Activated CD8-positive, alpha-beta memory T cell treated with anti-CD3 and anti-CD28 coated beads, Interleukin-2, amount 10 ng/mL, durations not matched to agents 7 days and 5 days (primary cell): ENCODE measurements at regions not wholly inside any gene's neighbourhood (a gene's known extent, or its start where the extent isn't known, plus 50 kb on each side); places are given as distances from the start of the nearest gene placed in this dataset.

Source experiments
- ATAC-seq: fragments of 150-1000 bp; cut with Tn5 transposase; one replicate; pipeline ENCODE4 v1.10.0; 2021; ENCODE audit warnings: moderate library complexity
- CTCF ChIA-PET: fragments of 350-600 bp; sonication (Branson Sonifier 250); formaldehyde crosslinking; loops from one replicate; lab custom pipeline; 2021; ENCODE audit warnings: antibody characterized with exemption; lab: Charles Lee
- DNase-seq: peaks from one replicate; pipeline ENCODE4 v3.0.0-alpha.2; 2020
- H3K27ac Mint-ChIP-seq: one replicate; pipeline ENCODE4 v1.8.0; 2021; ENCODE audit warnings: mild to moderate bottlenecking, mixed read lengths
- H3K27me3 Mint-ChIP-seq: one replicate; pipeline ENCODE4 v1.8.0; 2021; ENCODE audit warnings: mixed read lengths
- H3K36me3 Mint-ChIP-seq: one replicate; pipeline ENCODE4 v1.8.0; 2021; ENCODE audit warnings: mild to moderate bottlenecking, mixed read lengths
- H3K4me1 Mint-ChIP-seq: one replicate; pipeline ENCODE4 v1.8.0; 2021; ENCODE audit warnings: mixed read lengths
- H3K4me3 Mint-ChIP-seq: one replicate; pipeline ENCODE4 v1.8.0; 2021; ENCODE audit warnings: mild to moderate bottlenecking, moderate library complexity, mixed read lengths
- H3K9me3 Mint-ChIP-seq: one replicate; pipeline ENCODE4 v1.8.0; 2022; ENCODE audit warnings: low read depth, mixed read lengths

GRCh38 chr9:79902825-79903600 is 331.2 kb downstream of the TLE4 start:
- Mint-ChIP-seq H3K27ac (no peak overlapping the region), H3K4me3 (no peak overlapping the region), H3K4me1 (no peaks in the 10 kb centered on the region), H3K9me3 (no peaks in the 10 kb centered on the region), H3K27me3 (peaks cover 17% of the 10 kb centered on the region), H3K36me3 (no peaks in the 10 kb centered on the region)
- ATAC-seq (no peak), DNase-seq (no peak)
- CTCF ChIA-PET = no interaction called here

- H3K4me1 Mint-ChIP-seq = no peaks in the 10 kb centered on the region
- DNase-seq (no peak), ATAC-seq (no peak)
- CTCF ChIA-PET = no interaction called here
- peaks cover 10% of the 10 kb centered on the region for H3K27me3 Mint-ChIP-seq
- H3K9me3 Mint-ChIP-seq = no peaks in the 10 kb centered on the region
- no peak overlapping the region for H3K27ac Mint-ChIP-seq
- no peaks in the 10 kb centered on the region for H3K36me3 Mint-ChIP-seq
- no peak overlapping the region for H3K4me3 Mint-ChIP-seq
These were observed 329.0 kb downstream of the TLE4 start for GRCh38 chr9:79900754-79901153.

GRCh38 chr9:79896390-79896980 is 324.7 kb downstream of the TLE4 start:
- DNase-seq = no peak
- Mint-ChIP-seq H3K27ac (no peak overlapping the region), H3K4me1 (no peaks in the 10 kb centered on the region), H3K36me3 (no peaks in the 10 kb centered on the region), H3K9me3 (no peaks in the 10 kb centered on the region), H3K27me3 (peaks cover 6% of the 10 kb centered on the region), H3K4me3 (no peak overlapping the region)
- CTCF ChIA-PET = no interaction called here
- ATAC-seq = no peak

- H3K27ac Mint-ChIP-seq = no peak overlapping the region
- H3K4me3 Mint-ChIP-seq = no peak overlapping the region
- no peak for ATAC-seq
- no peaks in the 10 kb centered on the region for H3K36me3 Mint-ChIP-seq
- no peak for DNase-seq
- H3K4me1 Mint-ChIP-seq = no peaks in the 10 kb centered on the region
- CTCF ChIA-PET = no interaction called here
- no peaks in the 10 kb centered on the region for H3K9me3 Mint-ChIP-seq
- peaks cover 6% of the 10 kb centered on the region for H3K27me3 Mint-ChIP-seq
These were observed 323.5 kb downstream of the TLE4 start for GRCh38 chr9:79895232-79895631.

- peaks cover 11% of the 10 kb centered on the region for H3K27me3 Mint-ChIP-seq
- H3K27ac Mint-ChIP-seq = no peak overlapping the region
- CTCF ChIA-PET = no interaction called here
- no peaks in the 10 kb centered on the region for H3K9me3 Mint-ChIP-seq
- no peaks in the 10 kb centered on the region for H3K36me3 Mint-ChIP-seq
- H3K4me3 Mint-ChIP-seq = no peak overlapping the region
- peaks cover 12% of the 10 kb centered on the region for H3K4me1 Mint-ChIP-seq
- ATAC-seq = no peak
- DNase-seq = no peak
These were observed 317.6 kb downstream of the TLE4 start for GRCh38 chr9:79889369-79889768.

- Mint-ChIP-seq H3K4me3 (no peak overlapping the region), H3K4me1 (peaks cover 42% of the 10 kb centered on the region), H3K27me3 (peaks cover 7% of the 10 kb centered on the region), H3K27ac (no peak overlapping the region), H3K36me3 (no peaks in the 10 kb centered on the region), H3K9me3 (no peaks in the 10 kb centered on the region)
- CTCF ChIA-PET = interaction anchor here (1.0 kb wide), 2 partner anchors 15 to 72 kb away, joined by 3 to 4 read pairs; no protein-coding TSS in a partner anchor
- ATAC-seq (no peak), DNase-seq (no peak)
These were observed 313.5 kb downstream of the TLE4 start for GRCh38 chr9:79885093-79885857.

- Mint-ChIP-seq H3K9me3 (no peaks in the 10 kb centered on the region), H3K36me3 (no peaks in the 10 kb centered on the region), H3K27ac (no peak overlapping the region), H3K4me3 (no peak overlapping the region), H3K4me1 (peaks cover 43% of the 10 kb centered on the region), H3K27me3 (peaks cover 5% of the 10 kb centered on the region)
- ATAC-seq (no peak), DNase-seq (no peak)
- CTCF ChIA-PET = interaction anchor here (1.0 kb wide), 2 partner anchors 15 to 71 kb away, joined by 3 to 4 read pairs; no protein-coding TSS in a partner anchor
These were observed 312.8 kb downstream of the TLE4 start for GRCh38 chr9:79884546-79884945.

GRCh38 chr9:79883073-79883645 is 311.4 kb downstream of the TLE4 start:
- DNase-seq = peak; percentile 84
- ATAC-seq = peak; percentile 88
- CTCF ChIA-PET = no interaction called here
- H3K9me3 Mint-ChIP-seq = no peaks in the 10 kb centered on the region
- peaks cover 2% of the 10 kb centered on the region for H3K36me3 Mint-ChIP-seq
- peaks cover 4% of the 10 kb centered on the region for H3K27me3 Mint-ChIP-seq
- H3K27ac Mint-ChIP-seq = peak overlapping the region; percentile 76
- H3K4me1 Mint-ChIP-seq = peaks cover 45% of the 10 kb centered on the region
- H3K4me3 Mint-ChIP-seq = no peak overlapping the region

GRCh38 chr9:79880626-79881025 is 308.9 kb downstream of the TLE4 start:
- Mint-ChIP-seq H3K4me3 (no peak overlapping the region), H3K27me3 (peaks cover 4% of the 10 kb centered on the region), H3K9me3 (no peaks in the 10 kb centered on the region), H3K4me1 (peaks cover 47% of the 10 kb centered on the region), H3K36me3 (peaks cover 2% of the 10 kb centered on the region), H3K27ac (no peak overlapping the region)
- ATAC-seq (no peak), DNase-seq (no peak)
- CTCF ChIA-PET = no interaction called here

GRCh38 chr9:79877943-79878602 is 306.3 kb downstream of the TLE4 start:
- DNase-seq (no peak), ATAC-seq (no peak)
- H3K4me1 Mint-ChIP-seq = peaks cover 22% of the 10 kb centered on the region
- CTCF ChIA-PET = no interaction called here
- no peak overlapping the region for H3K27ac Mint-ChIP-seq
- no peaks in the 10 kb centered on the region for H3K9me3 Mint-ChIP-seq
- no peaks in the 10 kb centered on the region for H3K27me3 Mint-ChIP-seq
- H3K36me3 Mint-ChIP-seq = peaks cover 2% of the 10 kb centered on the region
- no peak overlapping the region for H3K4me3 Mint-ChIP-seq

GRCh38 chr9:79868567-79869189 is 296.9 kb downstream of the TLE4 start:
- DNase-seq = no peak
- Mint-ChIP-seq H3K27ac (no peak overlapping the region), H3K36me3 (peaks cover 1% of the 10 kb centered on the region), H3K4me3 (no peak overlapping the region), H3K9me3 (no peaks in the 10 kb centered on the region), H3K27me3 (no peaks in the 10 kb centered on the region), H3K4me1 (no peaks in the 10 kb centered on the region)
- no peak for ATAC-seq
- CTCF ChIA-PET = no interaction called here

GRCh38 chr9:79862921-79863890 is 291.4 kb downstream of the TLE4 start:
- CTCF ChIA-PET = no interaction called here
- peaks cover 3% of the 10 kb centered on the region for H3K36me3 Mint-ChIP-seq
- no peak for DNase-seq
- H3K27ac Mint-ChIP-seq = no peak overlapping the region
- peaks cover 3% of the 10 kb centered on the region for H3K9me3 Mint-ChIP-seq
- no peaks in the 10 kb centered on the region for H3K27me3 Mint-ChIP-seq
- H3K4me3 Mint-ChIP-seq = no peak overlapping the region
- ATAC-seq = no peak
- peaks cover 4% of the 10 kb centered on the region for H3K4me1 Mint-ChIP-seq
